ENCODE measurements at regions not wholly inside any gene's neighbourhood (a gene's known extent, or its start where the extent isn't known, plus 50 kb on each side); places are given as distances from the start of the nearest gene placed in this dataset.

DNA sequence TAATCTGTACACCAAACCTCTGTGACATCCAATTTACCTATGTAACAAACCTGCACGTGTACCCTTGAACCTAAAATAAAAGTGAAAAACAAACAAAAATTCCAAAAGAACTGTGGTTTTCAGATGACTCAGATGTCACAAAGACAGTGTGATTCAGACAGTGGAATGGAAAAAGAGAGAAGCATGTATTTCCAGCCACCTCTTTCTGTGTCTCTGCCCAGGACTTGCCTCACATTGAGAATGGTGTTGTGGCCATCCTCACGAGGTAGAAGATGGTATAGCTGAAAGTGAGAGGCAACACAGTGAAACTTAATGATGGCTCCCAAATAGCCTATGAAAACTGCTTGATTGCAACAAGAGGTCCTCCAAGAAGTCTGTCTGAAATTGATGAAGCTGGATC, 78.0 kb downstream of the ARL5B start:
- TF ChIP-seq, protein P1, sequence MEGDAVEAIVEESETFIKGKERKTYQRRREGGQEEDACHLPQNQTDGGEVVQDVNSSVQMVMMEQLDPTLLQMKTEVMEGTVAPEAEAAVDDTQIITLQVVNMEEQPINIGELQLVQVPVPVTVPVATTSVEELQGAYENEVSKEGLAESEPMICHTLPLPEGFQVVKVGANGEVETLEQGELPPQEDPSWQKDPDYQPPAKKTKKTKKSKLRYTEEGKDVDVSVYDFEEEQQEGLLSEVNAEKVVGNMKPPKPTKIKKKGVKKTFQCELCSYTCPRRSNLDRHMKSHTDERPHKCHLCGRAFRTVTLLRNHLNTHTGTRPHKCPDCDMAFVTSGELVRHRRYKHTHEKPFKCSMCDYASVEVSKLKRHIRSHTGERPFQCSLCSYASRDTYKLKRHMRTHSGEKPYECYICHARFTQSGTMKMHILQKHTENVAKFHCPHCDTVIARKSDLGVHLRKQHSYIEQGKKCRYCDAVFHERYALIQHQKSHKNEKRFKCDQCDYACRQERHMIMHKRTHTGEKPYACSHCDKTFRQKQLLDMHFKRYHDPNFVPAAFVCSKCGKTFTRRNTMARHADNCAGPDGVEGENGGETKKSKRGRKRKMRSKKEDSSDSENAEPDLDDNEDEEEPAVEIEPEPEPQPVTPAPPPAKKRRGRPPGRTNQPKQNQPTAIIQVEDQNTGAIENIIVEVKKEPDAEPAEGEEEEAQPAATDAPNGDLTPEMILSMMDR (conservative IDR thresholded peaks at IDR 0.05 in 1 of 2, IDR thresholded peaks at IDR 0.05 in 1 of 2; ENCODE audit: low read depth in 1 of 2, low read length in 2 of 2), result no peak
- no peak for TF ChIP-seq EZH2 (IDR thresholded peaks at IDR 0.05; ENCODE audit: low read length, missing control alignments)

Data from fibroblast of lung (primary cell).